ENCODE measurements at regions not wholly inside any gene's neighbourhood (a gene's known extent, or its start where the extent isn't known, plus 50 kb on each side); places are given as distances from the start of the nearest gene placed in this dataset.

DNA sequence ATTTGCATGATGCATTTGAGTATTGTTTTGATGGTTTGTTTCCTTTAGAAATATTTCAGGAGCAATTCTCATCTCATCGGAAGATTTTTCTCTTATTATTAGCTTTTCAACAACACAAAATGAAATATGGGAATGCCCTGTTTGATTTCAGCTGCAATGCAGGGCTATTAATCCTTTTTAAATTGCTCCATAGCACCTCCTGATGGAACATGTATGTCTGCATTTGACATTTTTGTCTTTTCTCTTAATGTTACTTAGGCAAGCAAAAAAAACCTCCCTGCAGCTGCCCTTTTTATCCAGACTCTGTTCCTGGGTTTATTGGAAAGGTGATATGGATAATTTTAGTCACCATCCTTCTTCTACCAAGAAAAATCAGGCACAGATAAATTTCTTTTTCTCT, 895.8 kb downstream of the RPS29 start:
- no peak overlapping the region for H3K4me3 ChIP-seq (ENCODE audit: low read depth, low read length)
- TF ChIP-seq, protein P1, sequence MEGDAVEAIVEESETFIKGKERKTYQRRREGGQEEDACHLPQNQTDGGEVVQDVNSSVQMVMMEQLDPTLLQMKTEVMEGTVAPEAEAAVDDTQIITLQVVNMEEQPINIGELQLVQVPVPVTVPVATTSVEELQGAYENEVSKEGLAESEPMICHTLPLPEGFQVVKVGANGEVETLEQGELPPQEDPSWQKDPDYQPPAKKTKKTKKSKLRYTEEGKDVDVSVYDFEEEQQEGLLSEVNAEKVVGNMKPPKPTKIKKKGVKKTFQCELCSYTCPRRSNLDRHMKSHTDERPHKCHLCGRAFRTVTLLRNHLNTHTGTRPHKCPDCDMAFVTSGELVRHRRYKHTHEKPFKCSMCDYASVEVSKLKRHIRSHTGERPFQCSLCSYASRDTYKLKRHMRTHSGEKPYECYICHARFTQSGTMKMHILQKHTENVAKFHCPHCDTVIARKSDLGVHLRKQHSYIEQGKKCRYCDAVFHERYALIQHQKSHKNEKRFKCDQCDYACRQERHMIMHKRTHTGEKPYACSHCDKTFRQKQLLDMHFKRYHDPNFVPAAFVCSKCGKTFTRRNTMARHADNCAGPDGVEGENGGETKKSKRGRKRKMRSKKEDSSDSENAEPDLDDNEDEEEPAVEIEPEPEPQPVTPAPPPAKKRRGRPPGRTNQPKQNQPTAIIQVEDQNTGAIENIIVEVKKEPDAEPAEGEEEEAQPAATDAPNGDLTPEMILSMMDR (IDR thresholded peaks at IDR 0.05; ENCODE audit: borderline replicate concordance, insufficient read depth, low read depth, low read length) = no peak

DNA sequence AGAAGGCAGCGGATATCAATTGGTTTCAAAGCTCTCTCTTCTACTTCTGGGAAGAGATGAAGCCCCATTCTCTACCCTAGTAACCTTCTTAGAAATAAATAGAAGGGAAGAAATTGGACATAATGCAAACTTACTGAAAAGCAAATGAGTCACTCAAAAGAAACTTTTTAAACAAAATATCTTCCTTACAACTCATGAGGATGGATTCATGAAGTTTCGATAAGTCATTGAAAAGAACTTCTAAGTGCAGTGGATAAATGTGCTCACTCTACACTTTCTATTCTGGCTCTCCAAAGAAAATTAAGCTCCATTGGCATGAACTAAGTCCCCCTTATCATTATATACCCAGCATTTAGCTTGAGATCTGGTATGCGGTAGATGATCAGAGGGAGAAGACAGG, 899.5 kb downstream of the RPS29 start:
- H3K4me3 ChIP-seq (ENCODE audit: low read depth, low read length) = no peak overlapping the region

DNA sequence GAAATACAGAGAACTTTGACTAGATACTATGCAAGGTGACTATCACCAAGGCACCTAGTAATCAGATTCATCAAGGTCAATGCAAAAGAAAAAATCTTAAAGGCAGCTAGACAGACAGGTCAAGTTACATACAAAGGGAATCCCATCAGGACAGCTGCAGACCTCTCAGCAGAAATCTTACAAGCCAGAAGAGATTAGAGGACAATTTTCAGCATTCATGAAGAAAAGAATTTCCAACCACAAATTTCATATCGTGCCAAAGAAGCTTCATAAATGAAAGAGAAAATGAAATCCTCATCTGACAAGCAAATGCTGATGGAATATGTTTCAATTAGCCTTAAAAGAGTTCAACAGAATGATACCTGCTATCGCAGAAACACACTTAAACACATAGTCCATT, 913.7 kb downstream of the RPS29 start:
- H3K4me3 ChIP-seq (ENCODE audit: low read depth, low read length) = no peak overlapping the region
- TF ChIP-seq, protein P1 (IDR thresholded peaks at IDR 0.05; ENCODE audit: borderline replicate concordance, insufficient read depth, low read depth, low read length) = no peak

More for the DNA sequence above, 899.5 kb downstream of the RPS29 start:
- TF ChIP-seq, protein P1 (IDR thresholded peaks at IDR 0.05; ENCODE audit: borderline replicate concordance, insufficient read depth, low read depth, low read length) = no peak

DNA sequence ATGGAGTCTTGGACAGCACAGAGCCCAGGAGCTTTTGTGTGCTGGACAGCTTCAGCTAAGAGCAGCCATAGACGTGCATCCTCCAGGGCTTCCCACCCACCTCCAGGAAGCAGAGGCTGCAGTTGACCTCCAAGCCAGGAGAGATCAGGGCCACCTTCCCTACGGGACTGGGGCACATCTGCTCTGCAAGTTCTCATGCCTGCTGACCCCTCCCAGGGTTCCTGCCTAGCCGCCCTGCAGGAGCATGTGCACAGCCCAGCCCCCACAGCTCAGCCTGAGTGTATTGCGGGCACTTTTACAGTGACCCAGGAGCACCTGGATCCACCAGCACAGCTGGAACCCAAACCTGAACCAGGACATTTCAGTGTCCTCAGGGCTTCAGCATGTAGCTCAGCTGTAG, 915.2 kb downstream of the RPS29 start:
- no peak overlapping the region for H3K4me3 ChIP-seq (ENCODE audit: low read depth, low read length)
- TF ChIP-seq, protein P1 (IDR thresholded peaks at IDR 0.05; ENCODE audit: borderline replicate concordance, insufficient read depth, low read depth, low read length) = no peak

DNA sequence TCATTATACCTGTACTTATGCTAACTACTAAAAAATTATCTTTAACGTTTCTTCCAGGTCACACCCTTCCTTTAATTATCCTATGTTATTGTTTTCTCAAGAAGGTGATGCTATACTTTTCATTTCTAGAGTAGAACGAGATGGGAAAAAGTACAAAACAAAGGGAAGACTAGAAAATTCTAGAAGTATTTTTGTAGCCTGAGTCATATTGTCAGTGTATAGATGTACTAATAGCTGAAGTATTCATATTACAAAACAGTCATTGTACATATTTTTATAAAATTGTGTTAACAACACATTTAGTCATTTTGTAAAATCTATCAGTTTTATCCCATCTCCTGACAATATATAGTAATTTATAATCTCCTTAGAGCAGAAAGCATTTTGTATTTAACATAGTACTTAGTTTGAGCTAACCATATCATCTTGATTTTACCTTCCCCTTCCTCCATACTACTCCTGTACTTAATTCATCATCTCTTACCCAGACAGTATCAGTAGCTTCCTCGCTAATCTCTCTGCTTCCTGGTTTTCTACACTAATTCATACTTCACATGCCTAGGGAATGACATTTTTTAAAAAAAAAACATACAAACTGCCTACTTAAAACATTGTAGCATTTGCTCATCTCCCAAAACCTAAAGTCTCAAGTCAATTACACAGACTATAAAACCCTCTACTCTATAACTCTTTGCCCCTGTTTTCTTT, 920.9 kb downstream of the RPS29 start:
- TF ChIP-seq, protein P1 (IDR thresholded peaks at IDR 0.05; ENCODE audit: borderline replicate concordance, insufficient read depth, low read depth, low read length) = no peak
- no peak overlapping the region for H3K4me3 ChIP-seq (ENCODE audit: low read depth, low read length)

DNA sequence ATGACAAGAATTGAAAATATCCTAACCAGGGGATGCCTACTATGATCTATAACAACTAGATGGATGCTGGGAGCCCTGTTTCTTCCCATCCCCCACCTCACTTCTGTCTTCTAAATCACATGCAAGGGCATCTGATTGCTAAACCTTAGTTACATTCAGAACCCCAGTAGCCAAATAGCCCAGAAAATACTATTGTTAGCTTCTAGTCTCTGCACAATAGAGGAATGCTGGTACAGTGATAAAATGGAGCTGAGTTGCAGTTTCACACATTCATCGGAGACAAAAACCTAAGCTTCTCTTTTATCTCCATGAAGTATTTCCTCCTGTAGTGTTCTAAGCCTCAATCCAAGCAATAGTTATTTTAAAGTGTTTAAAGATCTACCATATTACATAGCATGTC, 942.9 kb downstream of the RPS29 start:
- H3K4me3 ChIP-seq (ENCODE audit: low read depth, low read length) = no peak overlapping the region
- TF ChIP-seq, protein P1 (IDR thresholded peaks at IDR 0.05; ENCODE audit: borderline replicate concordance, insufficient read depth, low read depth, low read length) = no peak

DNA sequence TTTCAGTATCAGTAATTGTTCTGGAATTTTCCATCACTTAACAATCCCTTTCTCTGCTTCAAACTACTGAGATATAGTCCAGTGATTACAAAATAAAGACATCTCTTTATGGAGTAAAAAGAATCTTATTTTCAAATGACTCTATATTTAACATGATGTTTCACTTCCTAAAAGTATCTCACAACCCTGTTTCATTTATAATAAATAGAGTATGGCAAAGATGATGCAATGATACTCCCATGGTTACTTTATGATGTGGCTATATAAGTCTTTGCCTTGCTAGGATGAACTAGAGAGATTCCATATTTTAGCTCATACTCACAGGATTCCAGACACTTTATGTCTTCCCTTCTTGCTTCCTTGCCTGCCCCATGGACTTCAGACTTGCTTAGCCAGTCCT, 953.5 kb upstream of the MDGA2 start:
- TF ChIP-seq, protein P1 (IDR thresholded peaks at IDR 0.05; ENCODE audit: borderline replicate concordance, insufficient read depth, low read depth, low read length) = no peak
- H3K4me3 ChIP-seq (ENCODE audit: low read depth, low read length) = no peak overlapping the region
